Thyroid gland (tissue), 4 donors: ENCODE measurements at regions not wholly inside any gene's neighbourhood (a gene's known extent, or its start where the extent isn't known, plus 50 kb on each side); places are given as distances from the start of the nearest gene placed in this dataset.

Source experiments
- POLR2A ChIP-seq, 2 donors: fragments of 450-650 bp; IDR thresholded peaks; one replicate each; pipeline ENCODE4 v1.6.1; 2017; ENCODE audit warnings: antibody characterized with exemption in 2 of 2, mild to moderate bottlenecking in 2 of 2, moderate library complexity in 1 of 2
- TF ChIP-seq, protein P1 (sequence below), 6 experiments: fragments of 200-600 bp in 3 of 6; fragments of 450-650 bp in 3 of 6; sonication (generic) in 3 of 6; IDR thresholded peaks; one replicate each; pipeline ENCODE4 v1.5.1; 2016 to 2019; ENCODE audit warnings: antibody characterized with exemption in 6 of 6, mild to moderate bottlenecking in 2 of 6, inconsistent platforms in 1 of 6, moderate library complexity in 1 of 6

DNA sequence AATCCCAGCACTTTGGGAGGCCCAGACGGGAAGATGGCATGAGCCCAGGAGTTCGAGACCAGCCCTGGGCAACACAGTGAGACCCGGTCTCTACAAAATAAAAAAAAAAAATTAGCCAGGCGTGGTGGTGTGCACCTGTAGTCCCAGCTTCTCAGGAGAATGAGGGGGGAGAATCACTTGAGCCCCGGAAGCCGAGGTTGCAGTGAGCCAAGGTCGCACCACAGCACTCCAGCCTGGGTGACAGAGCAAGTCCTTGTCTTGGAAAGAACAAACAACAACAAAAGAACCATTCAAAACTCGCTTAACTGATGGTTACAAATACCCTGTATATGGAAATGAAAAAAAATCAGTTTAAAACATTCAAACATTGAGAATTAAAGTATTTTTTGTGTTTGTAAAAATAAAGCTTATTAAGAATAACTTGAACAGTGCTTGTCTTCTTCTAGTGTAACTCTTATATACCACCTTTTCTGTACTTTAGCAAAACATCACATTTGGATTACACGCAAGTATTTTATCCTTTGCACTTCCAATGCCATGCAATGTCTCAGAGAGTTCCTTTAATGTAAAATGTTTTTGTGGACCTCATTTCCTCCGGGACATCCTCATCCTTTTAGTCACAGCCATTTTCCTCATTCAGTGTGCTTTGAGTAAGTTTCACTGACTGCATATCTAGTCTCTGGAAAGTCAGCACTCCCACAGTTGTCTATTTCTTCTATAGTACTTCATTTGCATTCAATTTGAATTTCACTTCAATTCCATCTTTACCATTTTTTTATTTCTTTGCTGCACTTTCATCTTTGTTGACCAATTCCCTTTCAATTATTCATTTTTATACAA lies 113.0 kb upstream of the GOLGA8J start:
- TF ChIP-seq, protein P1, sequence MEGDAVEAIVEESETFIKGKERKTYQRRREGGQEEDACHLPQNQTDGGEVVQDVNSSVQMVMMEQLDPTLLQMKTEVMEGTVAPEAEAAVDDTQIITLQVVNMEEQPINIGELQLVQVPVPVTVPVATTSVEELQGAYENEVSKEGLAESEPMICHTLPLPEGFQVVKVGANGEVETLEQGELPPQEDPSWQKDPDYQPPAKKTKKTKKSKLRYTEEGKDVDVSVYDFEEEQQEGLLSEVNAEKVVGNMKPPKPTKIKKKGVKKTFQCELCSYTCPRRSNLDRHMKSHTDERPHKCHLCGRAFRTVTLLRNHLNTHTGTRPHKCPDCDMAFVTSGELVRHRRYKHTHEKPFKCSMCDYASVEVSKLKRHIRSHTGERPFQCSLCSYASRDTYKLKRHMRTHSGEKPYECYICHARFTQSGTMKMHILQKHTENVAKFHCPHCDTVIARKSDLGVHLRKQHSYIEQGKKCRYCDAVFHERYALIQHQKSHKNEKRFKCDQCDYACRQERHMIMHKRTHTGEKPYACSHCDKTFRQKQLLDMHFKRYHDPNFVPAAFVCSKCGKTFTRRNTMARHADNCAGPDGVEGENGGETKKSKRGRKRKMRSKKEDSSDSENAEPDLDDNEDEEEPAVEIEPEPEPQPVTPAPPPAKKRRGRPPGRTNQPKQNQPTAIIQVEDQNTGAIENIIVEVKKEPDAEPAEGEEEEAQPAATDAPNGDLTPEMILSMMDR (IDR thresholded peaks at IDR 0.05): no peak
- TF ChIP-seq POLR2A (IDR thresholded peaks at IDR 0.05): no peak
